ENCODE measurements at regions not wholly inside any gene's neighbourhood (a gene's known extent, or its start where the extent isn't known, plus 50 kb on each side); places are given as distances from the start of the nearest gene placed in this dataset.

DNA sequence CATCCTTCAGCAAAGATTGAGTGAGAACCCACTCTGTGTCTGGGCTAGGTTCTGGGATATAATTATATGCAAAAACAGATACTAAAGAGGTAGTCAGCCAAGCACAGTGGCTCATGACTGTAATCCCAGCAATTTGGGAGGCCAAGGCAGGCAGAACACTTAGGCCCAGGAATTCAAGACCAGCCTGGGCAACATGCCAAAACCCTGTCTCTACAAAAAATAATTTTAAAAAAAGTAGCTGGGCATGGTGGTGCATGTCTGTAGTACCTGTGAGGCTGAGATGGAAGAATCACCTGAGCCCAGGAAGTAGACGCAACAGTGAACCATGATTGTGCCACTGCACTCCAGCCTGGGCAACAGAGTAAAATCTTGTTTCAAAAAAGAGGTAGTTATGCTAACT is 237.5 kb upstream of the HMGA2 start:
- ChIA-PET POLR2A (no interaction called here), CTCF (no interaction called here)
- H3K36me3 Mint-ChIP-seq (ENCODE audit: low read depth), result no peaks in the 10 kb centered on the region
- no peaks in the 10 kb centered on the region for H3K36me3 ChIP-seq (ENCODE audit: insufficient read depth, low read length)
- no peaks in the 10 kb centered on the region for H3K9me3 Mint-ChIP-seq
- DNase-seq, result no peak
- no peak overlapping the region for H3K4me3 ChIP-seq (ENCODE audit: low read length)
- no peak overlapping the region for H3K27ac Mint-ChIP-seq
- intact Hi-C loops (cut with DNase I, micrococcal nuclease), result no loop called here
- no peak overlapping the region for H3K27ac ChIP-seq (ENCODE audit: low read depth in 1 of 2, low read length in 2 of 2)
- no peaks in the 10 kb centered on the region for H3K27me3 Mint-ChIP-seq
- no peak overlapping the region for H3K4me3 Mint-ChIP-seq
- no peaks in the 10 kb centered on the region for H3K27me3 ChIP-seq (ENCODE audit: control insufficient read depth in 1 of 2, insufficient read depth in 2 of 2, low read length in 2 of 2)
- TF ChIP-seq, protein P1, sequence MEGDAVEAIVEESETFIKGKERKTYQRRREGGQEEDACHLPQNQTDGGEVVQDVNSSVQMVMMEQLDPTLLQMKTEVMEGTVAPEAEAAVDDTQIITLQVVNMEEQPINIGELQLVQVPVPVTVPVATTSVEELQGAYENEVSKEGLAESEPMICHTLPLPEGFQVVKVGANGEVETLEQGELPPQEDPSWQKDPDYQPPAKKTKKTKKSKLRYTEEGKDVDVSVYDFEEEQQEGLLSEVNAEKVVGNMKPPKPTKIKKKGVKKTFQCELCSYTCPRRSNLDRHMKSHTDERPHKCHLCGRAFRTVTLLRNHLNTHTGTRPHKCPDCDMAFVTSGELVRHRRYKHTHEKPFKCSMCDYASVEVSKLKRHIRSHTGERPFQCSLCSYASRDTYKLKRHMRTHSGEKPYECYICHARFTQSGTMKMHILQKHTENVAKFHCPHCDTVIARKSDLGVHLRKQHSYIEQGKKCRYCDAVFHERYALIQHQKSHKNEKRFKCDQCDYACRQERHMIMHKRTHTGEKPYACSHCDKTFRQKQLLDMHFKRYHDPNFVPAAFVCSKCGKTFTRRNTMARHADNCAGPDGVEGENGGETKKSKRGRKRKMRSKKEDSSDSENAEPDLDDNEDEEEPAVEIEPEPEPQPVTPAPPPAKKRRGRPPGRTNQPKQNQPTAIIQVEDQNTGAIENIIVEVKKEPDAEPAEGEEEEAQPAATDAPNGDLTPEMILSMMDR (IDR thresholded peaks at IDR 0.05), result no peak
- ATAC-seq (ENCODE audit: poor library complexity), result no peak
- no peaks in the 10 kb centered on the region for H3K4me1 Mint-ChIP-seq (ENCODE audit: low read depth)
- no peaks in the 10 kb centered on the region for H3K9me3 ChIP-seq (ENCODE audit: control insufficient read depth in 1 of 2, insufficient read depth in 1 of 2, low read length in 2 of 2)
- H3K4me1 ChIP-seq (ENCODE audit: insufficient read depth, low read length), result no peaks in the 10 kb centered on the region

DNA sequence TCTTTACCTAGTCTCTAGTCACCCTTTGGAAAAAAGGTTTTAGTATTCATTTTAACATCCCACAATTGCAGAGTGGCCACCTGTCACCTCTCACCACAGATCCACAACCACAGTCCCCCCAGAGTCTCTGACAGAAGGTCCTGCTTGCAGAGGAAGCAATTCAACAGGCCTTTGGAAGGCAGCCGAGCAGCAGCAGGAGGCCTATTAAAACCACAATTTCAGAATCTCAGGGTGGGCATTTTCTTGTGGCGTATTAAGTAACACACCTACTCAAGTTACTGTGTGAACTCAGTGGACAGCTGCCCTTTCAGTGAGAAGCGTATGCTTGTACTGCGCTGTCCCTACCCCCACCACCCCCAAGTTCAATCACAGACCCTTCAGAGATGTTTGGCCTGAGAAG is 234.0 kb upstream of the HMGA2 start:
- ATAC-seq (ENCODE audit: poor library complexity) (no peak), DNase-seq (no peak)
- no peaks in the 10 kb centered on the region for H3K27me3 ChIP-seq (ENCODE audit: control insufficient read depth in 1 of 2, insufficient read depth in 2 of 2, low read length in 2 of 2)
- POLR2A ChIA-PET, result no interaction called here
- no peak overlapping the region for H3K4me3 Mint-ChIP-seq
- H3K4me1 ChIP-seq (ENCODE audit: insufficient read depth, low read length), result no peaks in the 10 kb centered on the region
- H3K4me3 ChIP-seq (ENCODE audit: low read length), result no peak overlapping the region
- intact Hi-C loops (cut with DNase I, micrococcal nuclease), result no loop called here
- no peaks in the 10 kb centered on the region for H3K9me3 Mint-ChIP-seq
- H3K36me3 ChIP-seq (ENCODE audit: insufficient read depth, low read length), result no peaks in the 10 kb centered on the region
- H3K27ac Mint-ChIP-seq, result no peak overlapping the region
- CTCF ChIA-PET, result no interaction called here
- H3K4me1 Mint-ChIP-seq (ENCODE audit: low read depth), result no peaks in the 10 kb centered on the region
- TF ChIP-seq, protein P1 (IDR thresholded peaks at IDR 0.05), result no peak
- H3K36me3 Mint-ChIP-seq (ENCODE audit: low read depth), result no peaks in the 10 kb centered on the region
- H3K9me3 ChIP-seq (ENCODE audit: control insufficient read depth in 1 of 2, insufficient read depth in 1 of 2, low read length in 2 of 2), result no peaks in the 10 kb centered on the region
- peaks cover 9% of the 10 kb centered on the region for H3K27me3 Mint-ChIP-seq
- no peak overlapping the region for H3K27ac ChIP-seq (ENCODE audit: low read depth in 1 of 2, low read length in 2 of 2)

DNA sequence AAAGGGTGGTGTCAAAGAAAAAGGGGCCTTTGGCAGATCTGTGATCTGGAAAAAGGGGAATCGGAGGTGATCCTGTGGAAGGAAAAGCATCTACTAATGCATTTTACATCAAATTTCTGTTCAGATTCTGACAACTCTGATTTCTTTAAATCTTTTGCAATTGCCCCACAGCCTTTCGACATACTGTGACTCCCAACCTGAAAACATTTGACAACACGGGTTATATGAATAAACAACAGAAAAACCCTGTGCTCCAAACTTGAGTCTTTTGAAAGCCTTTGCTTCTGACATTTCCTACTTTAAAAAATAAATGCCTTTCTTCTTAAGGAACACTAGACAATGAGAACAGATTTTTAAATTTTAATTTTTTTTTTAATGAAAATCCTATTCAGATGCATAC is 231.9 kb upstream of the HMGA2 start:
- Histone ChIP-seq H3K36me3 (ENCODE audit: insufficient read depth, low read length) (no peaks in the 10 kb centered on the region), H3K4me3 (ENCODE audit: low read length) (no peak overlapping the region), H3K27me3 (ENCODE audit: control insufficient read depth in 1 of 2, insufficient read depth in 2 of 2, low read length in 2 of 2) (no peaks in the 10 kb centered on the region), H3K27ac (ENCODE audit: low read depth in 1 of 2, low read length in 2 of 2) (no peak overlapping the region), H3K4me1 (ENCODE audit: insufficient read depth, low read length) (no peaks in the 10 kb centered on the region), H3K9me3 (ENCODE audit: control insufficient read depth in 1 of 2, insufficient read depth in 1 of 2, low read length in 2 of 2) (no peaks in the 10 kb centered on the region)
- Mint-ChIP-seq H3K4me3 (no peak overlapping the region), H3K4me1 (ENCODE audit: low read depth) (no peaks in the 10 kb centered on the region), H3K27me3 (peaks cover 14% of the 10 kb centered on the region), H3K9me3 (no peaks in the 10 kb centered on the region), H3K36me3 (ENCODE audit: low read depth) (no peaks in the 10 kb centered on the region), H3K27ac (no peak overlapping the region)
- ChIA-PET POLR2A (no interaction called here), CTCF (no interaction called here)
- ATAC-seq (ENCODE audit: poor library complexity) (no peak), DNase-seq (no peak)
- intact Hi-C loops (cut with DNase I, micrococcal nuclease), result no loop called here
- TF ChIP-seq, protein P1 (IDR thresholded peaks at IDR 0.05), result no peak
